ENCODE measurements at regions not wholly inside any gene's neighbourhood (a gene's known extent, or its start where the extent isn't known, plus 50 kb on each side); places are given as distances from the start of the nearest gene placed in this dataset.

- TF ChIP-seq MXI1 (conservative IDR thresholded peaks at IDR 0.05; ENCODE audit: poor library complexity, severe bottlenecking) (no peak), EZH2 (IDR thresholded peaks at IDR 0.05; ENCODE audit: borderline replicate concordance, insufficient read depth, low read length, poor library complexity, severe bottlenecking) (no peak), EP300 (conservative IDR thresholded peaks at IDR 0.05; ENCODE audit: poor library complexity, severe bottlenecking) (no peak), TAF1 (IDR thresholded peaks at IDR 0.05; ENCODE audit: low read depth) (no peak), REST (IDR thresholded peaks at IDR 0.05; ENCODE audit: borderline replicate concordance) (no peak), POLR2AphosphoS5 (IDR thresholded peaks at IDR 0.05) (no peak), SMC3 (conservative IDR thresholded peaks at IDR 0.05; ENCODE audit: poor library complexity) (no peak), RAD21 (conservative IDR thresholded peaks at IDR 0.05) (no peak)
- TF ChIP-seq, protein P1, sequence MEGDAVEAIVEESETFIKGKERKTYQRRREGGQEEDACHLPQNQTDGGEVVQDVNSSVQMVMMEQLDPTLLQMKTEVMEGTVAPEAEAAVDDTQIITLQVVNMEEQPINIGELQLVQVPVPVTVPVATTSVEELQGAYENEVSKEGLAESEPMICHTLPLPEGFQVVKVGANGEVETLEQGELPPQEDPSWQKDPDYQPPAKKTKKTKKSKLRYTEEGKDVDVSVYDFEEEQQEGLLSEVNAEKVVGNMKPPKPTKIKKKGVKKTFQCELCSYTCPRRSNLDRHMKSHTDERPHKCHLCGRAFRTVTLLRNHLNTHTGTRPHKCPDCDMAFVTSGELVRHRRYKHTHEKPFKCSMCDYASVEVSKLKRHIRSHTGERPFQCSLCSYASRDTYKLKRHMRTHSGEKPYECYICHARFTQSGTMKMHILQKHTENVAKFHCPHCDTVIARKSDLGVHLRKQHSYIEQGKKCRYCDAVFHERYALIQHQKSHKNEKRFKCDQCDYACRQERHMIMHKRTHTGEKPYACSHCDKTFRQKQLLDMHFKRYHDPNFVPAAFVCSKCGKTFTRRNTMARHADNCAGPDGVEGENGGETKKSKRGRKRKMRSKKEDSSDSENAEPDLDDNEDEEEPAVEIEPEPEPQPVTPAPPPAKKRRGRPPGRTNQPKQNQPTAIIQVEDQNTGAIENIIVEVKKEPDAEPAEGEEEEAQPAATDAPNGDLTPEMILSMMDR (IDR thresholded peaks at IDR 0.05; ENCODE audit: poor library complexity, severe bottlenecking): no peak
- Histone ChIP-seq H3K9ac (ENCODE audit: low read length) (no peak overlapping the region), H3K9me3 (ENCODE audit: low read length) (peaks cover 10% of the 10 kb centered on the region), H3K9me2 (ENCODE audit: insufficient read depth, low read length) (no peaks in the 10 kb centered on the region), H3K4me2 (ENCODE audit: low read length) (no peak overlapping the region), H3K79me2 (replicated peaks; ENCODE audit: insufficient read depth, low read length) (no peaks in the 10 kb centered on the region), H3K27me3 (ENCODE audit: insufficient read depth, low read depth, low read length) (no peaks in the 10 kb centered on the region), H2AFZ (ENCODE audit: low read depth, low read length) (no peak overlapping the region), H4K20me1 (ENCODE audit: insufficient read depth) (no peaks in the 10 kb centered on the region), H3F3A (ENCODE audit: insufficient read depth, low read length, poor library complexity, severe bottlenecking) (no peaks in the 10 kb centered on the region), H3K4me3 (ENCODE audit: low read length) (no peak overlapping the region), H3K27ac (ENCODE audit: low read length) (no peak overlapping the region), H3K36me3 (ENCODE audit: insufficient read depth, low read length) (no peaks in the 10 kb centered on the region)
Observed at GRCh38 chr17:22267019-22267418, 574.7 kb downstream of the KCNJ18 start.

DNA sequence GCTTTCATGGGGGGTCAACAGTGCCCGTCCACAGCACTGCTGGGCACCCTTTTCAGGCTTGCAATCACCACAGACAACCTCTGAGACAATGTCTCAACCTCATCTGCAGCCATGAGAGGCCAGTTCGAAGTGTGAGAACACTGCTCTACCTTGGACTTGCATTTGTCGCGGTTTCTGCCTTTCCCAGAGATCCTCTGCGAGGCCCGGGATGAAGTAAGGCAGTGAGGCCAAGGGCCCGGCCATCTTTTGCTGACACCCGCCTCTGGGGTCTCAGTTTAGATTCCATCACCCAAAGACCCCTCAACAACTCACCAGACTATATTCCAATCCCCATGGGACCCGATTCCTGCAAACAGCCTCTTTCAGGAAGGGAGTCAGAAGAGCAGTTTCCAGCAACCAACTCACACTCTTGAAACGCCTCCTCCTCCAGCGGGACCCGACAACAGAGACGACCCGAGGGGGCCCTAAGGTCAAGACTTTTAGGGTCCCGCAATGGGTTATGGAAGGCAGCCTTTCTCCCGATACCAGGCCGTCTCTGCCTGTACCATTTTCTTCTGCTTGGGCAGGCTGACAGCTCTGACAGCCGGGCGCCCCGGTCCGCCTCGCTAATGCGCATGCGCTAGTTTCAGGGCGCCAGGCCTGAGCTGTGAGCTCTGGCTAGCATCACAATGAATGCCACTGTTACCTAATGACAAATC, 576.0 kb downstream of the KCNJ18 start:
- no peaks in the 10 kb centered on the region for H3K27me3 ChIP-seq (ENCODE audit: insufficient read depth, low read depth, low read length)

More for the DNA sequence above, 576.0 kb downstream of the KCNJ18 start:
- no peaks in the 10 kb centered on the region for H3K79me2 ChIP-seq (replicated peaks; ENCODE audit: insufficient read depth, low read length)
- no peaks in the 10 kb centered on the region for H4K20me1 ChIP-seq (ENCODE audit: insufficient read depth)
- H3F3A ChIP-seq (ENCODE audit: insufficient read depth, low read length, poor library complexity, severe bottlenecking): no peaks in the 10 kb centered on the region
- H3K9me3 ChIP-seq (ENCODE audit: low read length): peaks cover 5% of the 10 kb centered on the region
- no peaks in the 10 kb centered on the region for H3K36me3 ChIP-seq (ENCODE audit: insufficient read depth, low read length)
- H3K4me3 ChIP-seq (ENCODE audit: low read length): no peak overlapping the region
- no peak overlapping the region for H3K4me2 ChIP-seq (ENCODE audit: low read length)
- TF ChIP-seq POLR2AphosphoS5 (IDR thresholded peaks at IDR 0.05): no peak
- TF ChIP-seq SMC3 (conservative IDR thresholded peaks at IDR 0.05; ENCODE audit: poor library complexity): no peak
- no peak for TF ChIP-seq EP300 (conservative IDR thresholded peaks at IDR 0.05; ENCODE audit: poor library complexity, severe bottlenecking)
- TF ChIP-seq, protein P1 (IDR thresholded peaks at IDR 0.05; ENCODE audit: poor library complexity, severe bottlenecking): no peak
- no peak for TF ChIP-seq EZH2 (IDR thresholded peaks at IDR 0.05; ENCODE audit: borderline replicate concordance, insufficient read depth, low read length, poor library complexity, severe bottlenecking)
- no peak for TF ChIP-seq REST (IDR thresholded peaks at IDR 0.05; ENCODE audit: borderline replicate concordance)
- no peak for TF ChIP-seq RAD21 (conservative IDR thresholded peaks at IDR 0.05)
- TF ChIP-seq MXI1 (conservative IDR thresholded peaks at IDR 0.05; ENCODE audit: poor library complexity, severe bottlenecking): no peak
- H3K27ac ChIP-seq (ENCODE audit: low read length): no peak overlapping the region
- H3K9ac ChIP-seq (ENCODE audit: low read length): no peak overlapping the region
- H3K9me2 ChIP-seq (ENCODE audit: insufficient read depth, low read length): no peaks in the 10 kb centered on the region
- H2AFZ ChIP-seq (ENCODE audit: low read depth, low read length): no peak overlapping the region
